ENCODE measurements at regions not wholly inside any gene's neighbourhood (a gene's known extent, or its start where the extent isn't known, plus 50 kb on each side); places are given as distances from the start of the nearest gene placed in this dataset.

DNA sequence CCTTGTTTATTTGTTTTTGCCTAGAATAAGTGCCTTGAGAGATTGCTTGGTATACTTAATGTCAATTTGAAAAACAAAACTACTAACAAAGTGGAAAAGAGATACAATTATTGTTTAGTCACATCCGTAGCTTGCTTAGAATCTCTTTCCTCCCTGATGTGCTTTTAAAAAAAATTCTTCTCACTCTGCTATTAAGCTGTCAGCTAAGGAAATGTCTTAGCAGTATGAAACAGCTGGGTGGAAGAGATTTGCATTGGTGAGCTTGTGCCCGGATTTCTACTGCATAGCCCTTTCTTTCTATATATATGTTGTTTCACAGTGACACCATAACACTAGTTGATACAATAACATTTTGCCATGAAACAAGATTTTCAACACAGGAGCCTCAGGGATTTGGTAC is 229.4 kb upstream of the RGS6 start:
- no peak for TF ChIP-seq POLR2A (IDR thresholded peaks at IDR 0.05; ENCODE audit: low read length)
- no peak for TF ChIP-seq GATA1 (IDR thresholded peaks at IDR 0.05; ENCODE audit: low read depth, low read length)

Data from erythroblast (primary cell).